ENCODE measurements at regions not wholly inside any gene's neighbourhood (a gene's known extent, or its start where the extent isn't known, plus 50 kb on each side); places are given as distances from the start of the nearest gene placed in this dataset.
"Not testable (repeated sequence)": the region's sequence is repeated elsewhere in the genome, so short reads cannot be mapped to it uniquely, and the experiment has no call there.

GRCh38 chr10:86579883-86580520 is 58.4 kb upstream of the WAPL start:
- no peak for DNase-seq

GRCh38 chr10:86580521-86580891 is 58.9 kb upstream of the WAPL start:
- DNase-seq: no peak

- peak; percentile 20 for DNase-seq
Measured at GRCh38 chr10:86583983-86584382, 62.4 kb upstream of the WAPL start.

- DNase-seq: peak; percentile 39
Measured at GRCh38 chr10:86585037-86585929, 63.7 kb upstream of the WAPL start.

- no peak for DNase-seq
Measured at GRCh38 chr10:86586516-86586915, 64.9 kb upstream of the WAPL start.

GRCh38 chr10:86588781-86589180 is 65.6 kb upstream of the OPN4 start:
- DNase-seq: not testable (repeated sequence)

- no peak for DNase-seq
Measured at GRCh38 chr10:86591436-86591835, 62.9 kb upstream of the OPN4 start.

- DNase-seq: peak; percentile 27
Measured at GRCh38 chr10:86592413-86592812, 61.9 kb upstream of the OPN4 start.

GRCh38 chr10:86594535-86594934 is 59.8 kb upstream of the OPN4 start:
- DNase-seq: no peak

- no peak for DNase-seq
Measured at GRCh38 chr10:86595496-86595895, 58.9 kb upstream of the OPN4 start.

GRCh38 chr10:86596266-86596665 is 58.1 kb upstream of the OPN4 start:
- DNase-seq: no peak

- no peak for DNase-seq
Measured at GRCh38 chr10:86597306-86597705, 57.0 kb upstream of the OPN4 start.

GRCh38 chr10:86598151-86598550 is 56.2 kb upstream of the OPN4 start:
- DNase-seq: no peak

- DNase-seq: no peak
Measured at GRCh38 chr10:86599041-86599440, 55.3 kb upstream of the OPN4 start.

- DNase-seq: peak; percentile 53
Measured at GRCh38 chr10:86599729-86600128, 54.6 kb upstream of the OPN4 start.

- DNase-seq: no peak
Measured at GRCh38 chr10:86600296-86600695, 54.1 kb upstream of the OPN4 start.

GRCh38 chr10:86601956-86602602 is 52.3 kb upstream of the OPN4 start:
- DNase-seq: no peak

- DNase-seq: no peak
Measured at GRCh38 chr10:86603256-86603655, 51.1 kb upstream of the OPN4 start.
